Parathyroid adenoma (tissue), 2 donors: ENCODE measurements at regions not wholly inside any gene's neighbourhood (a gene's known extent, or its start where the extent isn't known, plus 50 kb on each side); places are given as distances from the start of the nearest gene placed in this dataset.

ENCODE experiments used
- H2AFZ ChIP-seq: fragments of 300-600 bp; sonication (generic); one replicate; pipeline ENCODE4 v1.7.0; 2017; ENCODE audit warnings: antibody characterized with exemption, mild to moderate bottlenecking
- H3K27ac ChIP-seq: fragments of 300-600 bp; sonication (generic); one replicate; pipeline ENCODE4 v1.7.0; 2017
- H3K27me3 ChIP-seq: fragments of 300-600 bp; sonication (generic); one replicate; pipeline ENCODE4 v1.7.0; 2017; ENCODE audit warnings: low read length; ENCODE audit not compliant: control insufficient read depth, insufficient read depth
- H3K36me3 ChIP-seq: fragments of 300-600 bp; sonication (generic); one replicate; pipeline ENCODE4 v1.7.0; 2017; ENCODE audit warnings: low read length; ENCODE audit not compliant: control insufficient read depth, insufficient read depth
- H3K4me1 ChIP-seq: fragments of 300-600 bp; sonication (generic); one replicate; pipeline ENCODE4 v1.7.0; 2017; ENCODE audit warnings: control low read depth
- H3K4me2 ChIP-seq: fragments of 300-600 bp; sonication (generic); one replicate; pipeline ENCODE4 v1.7.0; 2017; ENCODE audit warnings: low read length
- H3K4me3 ChIP-seq: fragments of 300-600 bp; sonication (generic); one replicate; pipeline ENCODE4 v1.7.0; 2017; ENCODE audit warnings: low read depth, low read length
- H3K79me2 ChIP-seq: fragments of 300-600 bp; sonication (generic); one replicate; pipeline ENCODE4 v1.7.0; 2017; ENCODE audit warnings: control low read depth
- H3K9ac ChIP-seq: fragments of 300-600 bp; sonication (generic); one replicate; pipeline ENCODE4 v1.7.0; 2017; ENCODE audit warnings: mild to moderate bottlenecking
- H3K9me3 ChIP-seq: fragments of 300-600 bp; sonication (generic); one replicate; pipeline ENCODE4 v1.7.0; 2017; ENCODE audit warnings: low read length; ENCODE audit not compliant: control insufficient read depth
- TF ChIP-seq, protein P1 (sequence below): fragments of 300-600 bp; sonication (generic); IDR thresholded peaks from one replicate; pipeline ENCODE4 v1.7.0; 2017; ENCODE audit warnings: antibody characterized with exemption, mild to moderate bottlenecking
- donor health status: primary hyperparathyroidism.

DNA sequence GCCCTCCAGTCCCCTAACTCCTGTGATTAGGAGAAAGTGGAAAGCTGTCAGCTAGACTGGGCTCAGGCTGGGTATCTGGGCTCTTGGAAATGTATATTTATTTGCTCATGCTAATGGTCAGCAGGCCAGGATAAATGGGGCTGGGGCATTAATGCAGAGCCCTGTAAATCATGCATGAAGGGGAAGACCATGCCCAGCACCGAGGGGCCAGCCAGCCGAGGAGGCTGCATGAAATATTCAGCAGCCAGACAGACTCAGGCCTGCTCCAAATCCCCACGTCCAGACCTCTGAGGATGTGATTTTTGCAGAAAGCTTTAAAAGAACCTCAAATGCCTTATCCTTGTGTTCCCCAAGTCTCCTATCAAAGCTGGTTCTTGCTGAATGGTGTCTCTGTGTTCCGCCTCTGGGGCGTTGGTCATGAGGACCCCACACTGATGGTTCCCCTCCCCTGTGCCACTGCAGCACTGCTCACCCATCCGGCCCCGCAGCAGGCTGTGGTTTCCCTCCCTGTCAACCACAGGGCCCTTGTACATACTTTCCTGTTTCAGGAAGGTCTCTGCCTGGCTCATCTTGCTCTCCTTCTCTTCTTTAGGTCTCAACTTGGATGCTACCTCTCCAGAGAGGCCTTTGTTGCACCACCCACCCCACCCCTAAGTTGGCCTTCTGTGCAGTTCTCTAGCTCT is 358.4 kb downstream of the CDH26 start:
- Histone ChIP-seq H3K36me3 (no peaks in the 10 kb centered on the region), H3K27ac (no peak overlapping the region), H3K4me3 (no peak overlapping the region), H3K27me3 (no peaks in the 10 kb centered on the region), H3K9me3 (no peaks in the 10 kb centered on the region), H3K4me1 (peaks cover 23% of the 10 kb centered on the region), H3K79me2 (no peaks in the 10 kb centered on the region), H2AFZ (no peak overlapping the region), H3K9ac (no peak overlapping the region), H3K4me2 (no peak overlapping the region)
- TF ChIP-seq, protein P1, sequence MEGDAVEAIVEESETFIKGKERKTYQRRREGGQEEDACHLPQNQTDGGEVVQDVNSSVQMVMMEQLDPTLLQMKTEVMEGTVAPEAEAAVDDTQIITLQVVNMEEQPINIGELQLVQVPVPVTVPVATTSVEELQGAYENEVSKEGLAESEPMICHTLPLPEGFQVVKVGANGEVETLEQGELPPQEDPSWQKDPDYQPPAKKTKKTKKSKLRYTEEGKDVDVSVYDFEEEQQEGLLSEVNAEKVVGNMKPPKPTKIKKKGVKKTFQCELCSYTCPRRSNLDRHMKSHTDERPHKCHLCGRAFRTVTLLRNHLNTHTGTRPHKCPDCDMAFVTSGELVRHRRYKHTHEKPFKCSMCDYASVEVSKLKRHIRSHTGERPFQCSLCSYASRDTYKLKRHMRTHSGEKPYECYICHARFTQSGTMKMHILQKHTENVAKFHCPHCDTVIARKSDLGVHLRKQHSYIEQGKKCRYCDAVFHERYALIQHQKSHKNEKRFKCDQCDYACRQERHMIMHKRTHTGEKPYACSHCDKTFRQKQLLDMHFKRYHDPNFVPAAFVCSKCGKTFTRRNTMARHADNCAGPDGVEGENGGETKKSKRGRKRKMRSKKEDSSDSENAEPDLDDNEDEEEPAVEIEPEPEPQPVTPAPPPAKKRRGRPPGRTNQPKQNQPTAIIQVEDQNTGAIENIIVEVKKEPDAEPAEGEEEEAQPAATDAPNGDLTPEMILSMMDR = no peak

DNA sequence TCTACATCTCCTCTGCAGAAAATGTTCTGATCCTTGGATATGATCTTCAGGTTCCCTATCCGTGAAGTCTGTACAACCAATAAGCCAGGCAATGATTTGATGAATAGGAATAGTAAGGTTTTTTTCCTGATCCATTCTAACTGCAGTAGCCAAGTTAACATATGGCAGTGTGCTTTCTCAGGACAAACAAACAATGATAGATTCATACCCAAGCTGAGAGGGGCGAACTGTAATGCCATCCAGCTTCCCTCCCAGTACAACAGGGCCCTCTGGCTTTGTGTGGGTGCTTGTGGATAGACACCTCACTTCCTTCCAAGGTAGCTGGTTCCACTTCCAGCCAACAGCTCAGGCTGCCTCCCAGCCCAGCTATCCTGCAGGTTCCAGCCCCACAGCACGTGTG is 359.2 kb downstream of the CDH26 start:
- Histone ChIP-seq H3K27me3 (no peaks in the 10 kb centered on the region), H3K9ac (no peak overlapping the region), H3K4me2 (no peak overlapping the region), H3K4me3 (no peak overlapping the region), H3K9me3 (no peaks in the 10 kb centered on the region), H2AFZ (no peak overlapping the region), H3K79me2 (no peaks in the 10 kb centered on the region), H3K4me1 (peaks cover 22% of the 10 kb centered on the region), H3K36me3 (no peaks in the 10 kb centered on the region), H3K27ac (no peak overlapping the region)
- TF ChIP-seq, protein P1 = no peak

DNA sequence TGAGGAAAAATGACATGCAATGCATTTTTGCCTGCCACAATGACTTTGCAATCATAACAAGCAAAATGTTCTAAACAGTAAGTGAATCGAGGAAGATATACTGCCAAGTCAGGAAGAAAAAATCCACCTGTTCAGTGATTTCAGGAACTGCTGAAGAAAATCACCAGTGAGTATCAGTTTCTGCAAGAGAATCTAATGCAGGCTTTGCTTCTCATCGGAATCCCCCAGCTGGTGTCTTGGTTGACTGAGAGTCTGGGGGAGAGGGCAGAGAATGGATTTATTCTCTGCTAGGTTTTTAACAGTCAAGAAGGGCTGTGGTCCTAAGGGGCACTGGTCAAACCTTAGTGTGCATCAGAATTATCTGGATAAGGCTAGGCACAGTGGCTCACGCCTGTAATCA is 363.4 kb downstream of the CDH26 start:
- no peaks in the 10 kb centered on the region for H3K36me3 ChIP-seq
- H3K4me2 ChIP-seq = no peak overlapping the region
- no peak overlapping the region for H2AFZ ChIP-seq
- no peaks in the 10 kb centered on the region for H3K27me3 ChIP-seq
- H3K4me3 ChIP-seq = no peak overlapping the region
- TF ChIP-seq, protein P1 = no peak
- no peaks in the 10 kb centered on the region for H3K9me3 ChIP-seq
- H3K9ac ChIP-seq = no peak overlapping the region
- H3K4me1 ChIP-seq = peaks cover 5% of the 10 kb centered on the region
- no peak overlapping the region for H3K27ac ChIP-seq
- H3K79me2 ChIP-seq = no peaks in the 10 kb centered on the region

DNA sequence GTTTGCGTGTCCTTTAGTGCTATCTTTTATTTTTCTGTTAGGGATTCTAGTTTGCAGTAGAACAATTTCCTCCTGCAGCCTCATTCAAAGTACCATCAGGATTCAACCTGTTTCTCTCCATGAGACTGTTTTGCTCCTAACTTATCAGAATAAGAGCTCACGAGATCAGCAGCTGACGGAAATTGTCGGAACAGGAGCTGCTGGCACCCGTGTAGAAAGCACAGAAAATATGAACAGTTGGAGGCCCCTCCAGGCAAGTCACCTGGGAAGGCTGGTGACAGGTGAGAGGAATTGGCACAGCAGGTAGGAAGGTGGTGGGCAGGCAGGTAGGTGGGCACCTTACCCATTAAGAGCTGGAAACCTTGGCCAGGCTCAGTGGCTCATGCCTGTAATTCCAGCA is 368.6 kb downstream of the CDH26 start:
- H3K9ac ChIP-seq = no peak overlapping the region
- H3K4me1 ChIP-seq = no peaks in the 10 kb centered on the region
- H3K27ac ChIP-seq = no peak overlapping the region
- no peaks in the 10 kb centered on the region for H3K9me3 ChIP-seq
- H3K36me3 ChIP-seq = no peaks in the 10 kb centered on the region
- H3K79me2 ChIP-seq = no peaks in the 10 kb centered on the region
- no peak overlapping the region for H3K4me3 ChIP-seq
- H2AFZ ChIP-seq = no peak overlapping the region
- no peaks in the 10 kb centered on the region for H3K27me3 ChIP-seq
- TF ChIP-seq, protein P1 = no peak
- H3K4me2 ChIP-seq = no peak overlapping the region

DNA sequence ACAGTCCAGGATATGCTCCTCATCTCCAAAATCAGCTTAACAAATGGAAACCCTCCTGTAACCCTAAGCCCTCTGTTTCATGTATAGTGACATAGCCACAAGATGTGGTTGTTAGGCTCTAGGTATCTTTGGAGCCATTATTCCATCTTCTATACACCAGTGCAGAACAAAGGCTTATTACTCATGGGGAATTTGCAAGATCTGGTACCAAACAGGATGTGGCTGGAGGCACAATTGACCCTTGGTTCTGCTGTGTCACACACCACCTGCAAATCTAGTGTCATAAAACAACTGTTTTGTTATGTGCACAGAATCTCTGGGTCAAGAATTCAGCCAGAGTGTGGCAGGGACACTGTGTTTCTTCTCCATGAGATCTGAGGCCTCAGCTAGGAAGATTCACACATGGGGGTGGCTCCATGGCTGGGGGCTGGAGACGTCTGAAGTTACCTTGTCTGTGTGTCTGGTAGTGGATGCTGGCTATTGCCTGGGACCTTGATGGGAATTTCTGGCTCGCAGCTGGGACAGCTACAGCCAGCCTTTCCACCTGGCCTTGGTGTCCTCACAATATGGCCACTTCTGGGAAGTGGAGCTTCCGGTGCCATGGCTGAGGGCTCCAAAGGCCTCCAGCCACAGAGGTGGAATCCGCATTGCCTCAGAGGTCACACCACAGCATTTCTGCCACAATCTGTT is 369.9 kb downstream of the CDH26 start:
- H3K9me3 ChIP-seq = no peaks in the 10 kb centered on the region
- no peak overlapping the region for H3K4me2 ChIP-seq
- no peaks in the 10 kb centered on the region for H3K79me2 ChIP-seq
- no peaks in the 10 kb centered on the region for H3K36me3 ChIP-seq
- H3K4me1 ChIP-seq = no peaks in the 10 kb centered on the region
- H2AFZ ChIP-seq = no peak overlapping the region
- TF ChIP-seq, protein P1 = no peak
- no peak overlapping the region for H3K4me3 ChIP-seq
- H3K27ac ChIP-seq = no peak overlapping the region
- no peak overlapping the region for H3K9ac ChIP-seq
- no peaks in the 10 kb centered on the region for H3K27me3 ChIP-seq
